Fibroblast of lung (primary cell): ENCODE measurements at regions not wholly inside any gene's neighbourhood (a gene's known extent, or its start where the extent isn't known, plus 50 kb on each side); places are given as distances from the start of the nearest gene placed in this dataset.
"Not testable (repeated sequence)": the region's sequence is repeated elsewhere in the genome, so short reads cannot be mapped to it uniquely, and the experiment has no call there.

Source experiments
- DNase-seq, 2 donors: peaks; one replicate each; pipeline versions ENCODE4 v3.0.0 to v3.0.0-alpha.2; 2010; ENCODE audit warnings: low read depth in 2 of 2
- H2AFZ ChIP-seq: 2 replicates; pipeline ENCODE4 v1.5.1; 2012; ENCODE audit warnings: low read length, control low read depth, inconsistent platforms
- H3K27ac ChIP-seq: 2 replicates; pipeline ENCODE4 v1.5.1; 2011; ENCODE audit warnings: low read length, control low read depth; ENCODE audit not compliant: insufficient read depth
- H3K27me3 ChIP-seq: 2 replicates; pipeline ENCODE4 v1.5.1; 2011; ENCODE audit warnings: mild to moderate bottlenecking, low read length; ENCODE audit not compliant: control insufficient read depth, insufficient read depth
- H3K36me3 ChIP-seq: 2 replicates; pipeline ENCODE4 v1.5.1; 2011; ENCODE audit warnings: low read length; ENCODE audit not compliant: control insufficient read depth, insufficient read depth
- H3K4me1 ChIP-seq: 2 replicates; pipeline ENCODE4 v1.5.1; 2011; ENCODE audit warnings: low read length; ENCODE audit not compliant: control insufficient read depth, insufficient read depth; ENCODE audit errors: extremely low read depth
- H3K4me2 ChIP-seq: 2 replicates; pipeline ENCODE4 v1.5.1; 2011; ENCODE audit warnings: low read length, control low read depth; ENCODE audit not compliant: insufficient read depth; ENCODE audit errors: extremely low read depth
- H3K4me3 ChIP-seq, 4 experiments: fragments of 200-600 bp in 1 of 4; sonication (generic) in 1 of 4; replicated peaks in 1 of 4; 2 replicates each; pipeline ENCODE4 v1.5.1; 2011 to 2016; ENCODE audit warnings: low read length in 4 of 4, low read depth in 3 of 4, mild to moderate bottlenecking in 3 of 4, control low read depth in 2 of 4, inconsistent platforms in 1 of 4, mixed read lengths in 1 of 4; ENCODE audit not compliant: insufficient read depth in 1 of 4; ENCODE audit errors: control extremely low read depth in 1 of 4
- H3K79me2 ChIP-seq: 2 replicates; pipeline ENCODE4 v1.5.1; 2012; ENCODE audit warnings: mild to moderate bottlenecking, low read length, inconsistent platforms; ENCODE audit not compliant: control insufficient read depth, insufficient read depth
- H3K9ac ChIP-seq: 2 replicates; pipeline ENCODE4 v1.5.1; 2011; ENCODE audit warnings: mild to moderate bottlenecking, low read length, control low read depth; ENCODE audit not compliant: insufficient read depth
- H3K9me3 ChIP-seq: 2 replicates; pipeline ENCODE4 v1.5.1; 2012; ENCODE audit warnings: low read depth, low read length; ENCODE audit not compliant: control insufficient read depth, insufficient read depth
- H4K20me1 ChIP-seq: 2 replicates; pipeline ENCODE4 v1.5.1; 2011; ENCODE audit warnings: low read length; ENCODE audit not compliant: control insufficient read depth, insufficient read depth; ENCODE audit errors: extremely low read depth
- EZH2 ChIP-seq: IDR thresholded peaks from 2 replicates; pipeline ENCODE4 v1.5.1; 2012; ENCODE audit warnings: low read length, control low read depth, mild to moderate bottlenecking; ENCODE audit errors: missing control alignments
- TF ChIP-seq, protein P1 (sequence below), 2 donors: IDR thresholded peaks in 1 of 2; conservative IDR thresholded peaks in 1 of 2; 1 replicate in 1 of 2; 2 replicates in 1 of 2; pipeline ENCODE4 v1.5.1; 2011 to 2012; ENCODE audit warnings: low read length in 2 of 2, control low read depth in 1 of 2, inconsistent platforms in 1 of 2, low read depth in 1 of 2, mild to moderate bottlenecking in 1 of 2

DNA sequence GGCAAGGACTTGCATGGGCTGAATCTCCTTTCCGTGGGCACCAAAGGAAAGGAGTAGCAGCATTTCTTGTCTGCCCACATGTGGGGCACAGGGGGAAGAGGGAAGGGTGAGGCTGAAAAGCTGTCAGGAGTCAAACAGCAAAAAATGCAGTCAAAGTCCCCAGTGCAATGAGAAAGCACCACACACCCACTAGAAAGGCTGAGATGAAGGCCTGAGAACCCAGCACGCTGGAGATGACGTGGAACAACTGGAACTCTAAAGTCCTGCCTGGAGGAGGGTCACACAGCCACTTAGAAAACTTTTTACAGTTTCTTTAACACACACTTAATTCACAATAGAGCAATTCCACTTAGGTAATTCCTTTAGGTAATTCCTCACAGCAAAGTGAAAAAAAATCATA lies 94.6 kb upstream of the IGFBPL1 start:
- Histone ChIP-seq H3K4me2 (no peak overlapping the region), H2AFZ (no peak overlapping the region), H3K9ac (no peak overlapping the region), H3K27me3 (no peaks in the 10 kb centered on the region), H3K79me2 (no peaks in the 10 kb centered on the region), H3K4me1 (no peaks in the 10 kb centered on the region), H4K20me1 (no peaks in the 10 kb centered on the region), H3K27ac (no peak overlapping the region), H3K36me3 (no peaks in the 10 kb centered on the region), H3K4me3 (no peak overlapping the region), H3K9me3 (no peaks in the 10 kb centered on the region)
- TF ChIP-seq, protein P1, sequence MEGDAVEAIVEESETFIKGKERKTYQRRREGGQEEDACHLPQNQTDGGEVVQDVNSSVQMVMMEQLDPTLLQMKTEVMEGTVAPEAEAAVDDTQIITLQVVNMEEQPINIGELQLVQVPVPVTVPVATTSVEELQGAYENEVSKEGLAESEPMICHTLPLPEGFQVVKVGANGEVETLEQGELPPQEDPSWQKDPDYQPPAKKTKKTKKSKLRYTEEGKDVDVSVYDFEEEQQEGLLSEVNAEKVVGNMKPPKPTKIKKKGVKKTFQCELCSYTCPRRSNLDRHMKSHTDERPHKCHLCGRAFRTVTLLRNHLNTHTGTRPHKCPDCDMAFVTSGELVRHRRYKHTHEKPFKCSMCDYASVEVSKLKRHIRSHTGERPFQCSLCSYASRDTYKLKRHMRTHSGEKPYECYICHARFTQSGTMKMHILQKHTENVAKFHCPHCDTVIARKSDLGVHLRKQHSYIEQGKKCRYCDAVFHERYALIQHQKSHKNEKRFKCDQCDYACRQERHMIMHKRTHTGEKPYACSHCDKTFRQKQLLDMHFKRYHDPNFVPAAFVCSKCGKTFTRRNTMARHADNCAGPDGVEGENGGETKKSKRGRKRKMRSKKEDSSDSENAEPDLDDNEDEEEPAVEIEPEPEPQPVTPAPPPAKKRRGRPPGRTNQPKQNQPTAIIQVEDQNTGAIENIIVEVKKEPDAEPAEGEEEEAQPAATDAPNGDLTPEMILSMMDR (conservative IDR thresholded peaks at IDR 0.05 in 1 of 2, IDR thresholded peaks at IDR 0.05 in 1 of 2; ENCODE audit: low read depth in 1 of 2, low read length in 2 of 2): no peak
- TF ChIP-seq EZH2: no peak
- no peak for DNase-seq

DNA sequence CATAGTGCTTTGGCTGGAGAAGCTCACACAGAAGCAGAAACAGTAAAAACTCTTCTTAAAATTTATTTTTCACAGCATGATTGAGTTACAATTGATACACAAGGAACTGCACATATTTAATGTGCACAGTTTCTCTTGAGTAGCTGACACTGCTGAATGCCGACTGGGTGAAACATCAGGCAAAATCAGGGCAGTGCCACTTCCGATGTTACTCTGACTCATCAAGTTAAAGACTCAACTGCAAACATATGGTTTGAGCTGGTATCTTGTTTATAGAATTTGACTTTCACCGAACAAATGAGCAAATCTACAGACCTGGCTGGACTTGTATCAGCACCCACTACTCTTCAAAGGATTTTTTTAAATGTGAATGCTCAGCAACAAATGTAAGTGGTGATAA lies 92.0 kb upstream of the IGFBPL1 start:
- not testable (repeated sequence) for H3K79me2 ChIP-seq, H3K4me1 ChIP-seq, H3K4me2 ChIP-seq, H3K27me3 ChIP-seq, H3K27ac ChIP-seq, H3K36me3 ChIP-seq, H3K9me3 ChIP-seq, H4K20me1 ChIP-seq, H3K9ac ChIP-seq, H2AFZ ChIP-seq, H3K4me3 ChIP-seq
- DNase-seq: peak; percentile 0 to 31

DNA sequence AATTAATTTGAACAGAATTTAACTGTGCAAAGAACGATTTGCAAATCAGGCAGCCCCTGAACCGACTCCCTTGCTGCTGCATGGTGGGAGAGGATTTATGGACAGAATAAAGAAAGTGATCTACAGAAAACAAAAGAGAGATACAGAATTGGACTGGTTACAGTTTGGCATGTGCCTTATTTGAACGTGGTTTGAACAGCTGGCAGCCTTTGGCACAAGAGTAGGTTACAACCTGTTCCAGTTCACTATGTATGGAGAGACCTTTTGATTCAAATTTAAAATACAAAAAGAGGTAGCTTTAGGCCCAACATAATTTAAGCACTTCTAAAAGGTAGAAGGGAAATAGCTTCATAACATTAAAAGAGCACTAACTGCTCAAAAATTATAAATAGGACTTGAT lies 90.8 kb upstream of the IGFBPL1 start:
- not testable (repeated sequence) for H2AFZ ChIP-seq, H3K79me2 ChIP-seq, H3K36me3 ChIP-seq, H3K27me3 ChIP-seq, H3K27ac ChIP-seq, H4K20me1 ChIP-seq, H3K9me3 ChIP-seq, H3K4me3 ChIP-seq, H3K9ac ChIP-seq, H3K4me1 ChIP-seq, DNase-seq, H3K4me2 ChIP-seq

DNA sequence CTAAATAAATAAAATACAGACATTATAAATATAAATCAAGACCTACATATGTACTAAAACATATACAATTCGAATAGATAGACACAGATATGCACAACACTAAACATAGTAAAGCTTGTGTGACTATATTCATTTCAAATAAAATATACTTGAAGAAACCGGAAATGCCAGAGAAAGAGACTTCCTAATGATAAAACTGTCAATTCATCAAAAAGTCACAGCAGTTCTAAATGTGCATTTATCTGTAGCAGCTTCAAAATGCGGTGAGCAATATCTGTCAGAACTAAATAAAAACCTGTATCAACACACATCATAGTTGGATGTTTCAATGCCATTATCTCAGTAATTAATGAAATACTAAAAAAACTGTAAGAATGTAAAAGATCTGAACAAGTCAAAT lies 86.1 kb upstream of the IGFBPL1 start:
- not testable (repeated sequence) for H3K27ac ChIP-seq, H3K4me1 ChIP-seq, H4K20me1 ChIP-seq, H3K9me3 ChIP-seq, H3K27me3 ChIP-seq, DNase-seq, H3K36me3 ChIP-seq, H2AFZ ChIP-seq, H3K9ac ChIP-seq, H3K79me2 ChIP-seq, H3K4me2 ChIP-seq, H3K4me3 ChIP-seq
